HG02798 (cell line): ENCODE measurements at regions not wholly inside any gene's neighbourhood (a gene's known extent, or its start where the extent isn't known, plus 50 kb on each side); places are given as distances from the start of the nearest gene placed in this dataset.

Source experiments
- ATAC-seq: cut with Tn5 transposase; IDR thresholded peaks from one replicate; pipeline ENCODE4 v1.9.1; 2021; ENCODE audit warnings: mild to moderate bottlenecking; ENCODE audit not compliant: unreplicated experiment, poor library complexity

DNA sequence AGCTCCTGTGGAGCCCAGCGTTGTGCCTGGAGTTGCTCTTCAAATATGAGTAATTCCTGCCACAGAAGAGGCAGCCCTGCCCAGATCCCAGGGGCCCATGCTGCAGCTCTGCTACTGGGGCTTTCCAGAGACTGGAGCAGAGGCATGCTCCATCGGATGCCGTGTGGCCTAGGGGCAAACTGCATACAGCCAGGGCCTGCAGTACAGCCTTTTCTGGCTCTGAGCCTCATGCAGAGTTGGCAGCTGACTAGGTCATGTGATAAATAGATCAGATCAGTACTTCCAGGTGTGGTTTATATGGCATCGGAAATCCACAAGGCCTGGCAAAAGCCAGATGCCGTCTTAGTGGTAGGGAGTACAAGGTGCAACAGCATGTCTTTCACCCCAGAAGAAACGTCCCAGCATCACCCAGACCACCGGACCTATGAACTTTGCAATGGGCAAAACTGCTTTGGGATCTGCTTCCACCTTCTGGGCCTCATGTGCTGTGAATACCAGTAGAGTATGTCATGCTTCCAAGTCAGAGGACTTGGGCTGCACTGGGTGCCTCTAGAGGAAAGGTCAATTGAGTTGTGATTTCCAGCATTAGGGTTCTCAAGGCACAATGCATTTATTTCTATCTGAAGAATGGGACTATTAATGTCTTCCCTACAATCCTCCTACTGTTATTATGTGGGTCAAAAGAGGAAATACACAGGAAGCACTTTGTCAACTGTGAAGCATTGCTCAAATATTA is 250.7 kb upstream of the ZNF32 start:
- no peak for ATAC-seq

DNA sequence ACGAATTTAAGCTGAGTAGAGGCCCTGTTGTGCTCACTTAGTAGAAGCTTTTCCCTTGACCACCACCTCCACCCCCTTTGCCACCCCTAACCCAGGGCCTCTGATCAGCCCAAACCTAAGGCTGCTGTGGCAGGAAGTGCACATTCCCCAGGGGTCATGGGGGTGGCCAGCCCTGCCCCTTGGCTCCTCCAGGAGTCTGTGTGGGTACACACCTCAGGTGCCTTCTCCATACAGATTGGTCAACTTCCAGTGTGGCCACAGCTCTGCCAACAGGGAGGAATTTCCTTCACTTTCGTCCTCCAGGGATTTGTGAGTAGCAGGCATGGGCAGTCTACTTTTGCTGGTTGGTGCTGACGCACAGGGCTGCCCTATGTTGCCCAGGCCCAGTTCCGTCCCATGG is 249.9 kb upstream of the ZNF32 start:
- ATAC-seq = no peak

DNA sequence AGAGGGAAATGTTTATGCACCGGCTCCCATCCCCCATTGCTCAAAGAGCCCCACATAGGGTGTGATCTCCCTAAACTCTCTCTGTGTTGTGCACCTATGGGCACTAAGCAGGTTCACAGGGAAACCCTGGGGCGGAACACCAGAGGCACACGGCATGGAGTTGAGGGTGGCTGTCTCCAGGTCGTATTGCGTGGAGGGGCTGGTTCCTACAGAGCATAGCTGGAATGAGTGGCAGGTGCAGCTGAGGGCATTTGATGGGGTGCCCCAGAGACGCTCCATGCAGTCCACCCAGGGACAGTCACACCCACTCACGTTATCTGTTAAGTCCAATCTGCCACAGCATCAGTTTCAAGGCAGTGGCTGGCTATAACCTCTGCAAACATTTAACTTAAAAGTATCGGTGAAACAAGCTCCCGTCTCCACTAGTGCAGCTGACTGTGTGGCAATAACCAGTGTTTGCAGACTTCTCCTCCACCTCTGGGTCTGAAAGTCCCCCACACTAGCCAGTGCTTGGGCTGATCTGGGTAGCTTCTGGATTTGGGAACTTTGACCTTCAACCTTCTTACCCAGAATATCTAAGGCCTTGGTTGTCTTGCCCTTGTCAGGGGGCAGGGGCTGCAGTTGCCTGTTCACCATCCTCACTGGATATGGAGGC is 249.2 kb upstream of the ZNF32 start:
- ATAC-seq = no peak

DNA sequence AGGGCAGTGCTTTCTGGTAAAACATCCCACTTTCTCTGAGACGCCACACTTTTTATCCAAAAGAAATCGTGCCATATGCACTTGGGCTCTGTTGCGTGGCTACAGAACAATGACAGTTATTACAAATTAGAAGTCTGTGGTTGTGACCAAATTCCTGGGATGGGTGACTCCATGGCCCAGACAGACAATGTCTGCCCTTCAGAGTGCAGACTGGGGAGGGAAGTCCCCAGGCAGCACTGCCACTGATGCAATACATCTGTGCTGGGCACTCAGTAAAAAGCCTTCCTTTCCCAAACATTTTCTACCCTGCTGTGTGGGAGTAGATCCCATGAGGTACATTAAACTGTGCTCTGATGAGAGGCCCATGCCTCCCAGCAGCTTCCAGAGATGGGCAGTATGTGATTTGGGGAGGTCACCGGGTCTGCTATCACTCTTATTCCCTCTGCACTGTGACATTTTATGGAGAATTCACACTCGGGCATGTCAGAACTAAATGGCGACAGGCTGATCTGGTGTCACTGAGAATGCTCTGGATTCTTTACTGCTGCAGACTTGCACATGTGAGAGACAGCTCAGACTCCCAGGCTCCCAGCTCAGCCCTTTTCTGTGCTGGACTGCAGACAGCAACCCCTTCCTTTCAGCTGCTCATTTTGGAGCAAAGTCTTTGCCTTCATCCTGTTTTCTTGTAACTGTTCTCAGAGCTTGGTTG is 243.5 kb upstream of the ZNF32 start:
- no peak for ATAC-seq

DNA sequence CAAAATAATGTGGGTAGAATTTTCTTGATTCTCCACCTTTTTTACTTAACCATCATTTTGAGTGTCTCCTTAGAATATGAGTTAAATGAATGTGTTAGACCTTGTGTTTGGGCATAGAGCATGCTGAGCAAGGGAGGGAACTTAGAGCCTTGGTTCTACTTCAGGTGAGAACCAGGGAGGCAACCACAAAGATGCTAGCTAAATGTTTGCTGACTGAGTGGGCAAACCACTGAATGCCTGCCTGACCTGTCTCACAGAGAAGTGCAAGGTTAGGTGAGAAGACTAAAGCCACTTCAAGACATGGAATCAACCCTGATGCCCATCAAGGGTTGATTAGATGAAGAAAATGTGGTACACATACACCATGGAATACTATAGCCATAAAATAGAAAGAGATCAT is 242.6 kb upstream of the ZNF32 start:
- no peak for ATAC-seq

DNA sequence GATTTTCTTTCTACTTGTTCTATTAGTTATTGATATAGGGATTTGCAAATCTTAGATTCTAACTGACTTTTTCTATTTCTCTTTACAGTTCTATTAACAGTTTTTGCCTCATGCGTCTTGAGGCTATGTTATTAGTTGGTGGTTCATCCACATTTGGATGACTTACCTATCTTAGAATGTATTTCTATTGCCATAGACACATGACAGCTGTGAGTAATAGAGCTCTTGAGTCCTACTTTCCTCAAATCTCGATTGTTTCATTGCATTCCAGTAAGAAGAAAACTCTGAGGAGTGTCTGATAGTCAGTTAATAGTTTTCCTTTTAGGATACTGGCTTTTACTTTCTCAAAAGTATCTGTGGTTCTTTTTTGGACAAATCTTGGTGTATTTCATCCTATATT is 241.4 kb upstream of the ZNF32 start:
- ATAC-seq = no peak

DNA sequence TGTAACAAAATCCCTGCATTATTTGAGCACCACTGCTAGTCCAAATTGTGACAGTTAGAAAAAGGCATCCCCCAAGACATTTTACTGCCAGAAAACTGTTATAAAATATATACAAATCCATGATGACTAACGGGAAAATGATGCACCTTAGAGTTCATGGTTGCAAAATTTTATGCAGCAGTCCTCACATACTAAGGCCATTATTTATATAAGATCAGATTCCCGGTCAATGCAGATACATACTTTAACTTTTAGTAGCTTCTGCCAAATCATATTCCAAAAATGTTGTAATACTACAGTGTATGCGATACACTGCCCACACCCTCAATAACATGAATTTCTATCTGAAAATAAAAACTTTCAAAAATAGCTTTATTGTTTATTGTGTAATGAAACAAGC is 239.9 kb upstream of the ZNF32 start:
- no peak for ATAC-seq

DNA sequence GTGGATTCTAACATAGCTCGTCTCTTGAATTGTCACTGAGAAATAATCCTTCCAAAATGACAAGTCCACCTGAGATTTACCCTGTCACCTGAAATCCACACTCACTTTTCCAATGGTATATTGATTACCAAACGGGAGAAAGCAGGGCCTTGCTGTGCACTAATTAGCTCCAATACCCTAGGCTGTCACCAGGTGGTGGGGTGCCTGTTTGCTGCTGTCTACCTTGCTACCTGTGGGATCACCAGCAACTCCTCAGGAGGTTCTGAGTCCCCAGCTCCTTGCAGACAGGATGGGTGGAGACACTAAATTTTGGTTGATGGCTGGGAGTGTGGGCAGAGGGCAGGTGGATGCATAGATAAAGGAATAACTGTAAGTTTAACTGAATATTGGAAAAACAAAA is 237.2 kb upstream of the ZNF32 start:
- no peak for ATAC-seq

DNA sequence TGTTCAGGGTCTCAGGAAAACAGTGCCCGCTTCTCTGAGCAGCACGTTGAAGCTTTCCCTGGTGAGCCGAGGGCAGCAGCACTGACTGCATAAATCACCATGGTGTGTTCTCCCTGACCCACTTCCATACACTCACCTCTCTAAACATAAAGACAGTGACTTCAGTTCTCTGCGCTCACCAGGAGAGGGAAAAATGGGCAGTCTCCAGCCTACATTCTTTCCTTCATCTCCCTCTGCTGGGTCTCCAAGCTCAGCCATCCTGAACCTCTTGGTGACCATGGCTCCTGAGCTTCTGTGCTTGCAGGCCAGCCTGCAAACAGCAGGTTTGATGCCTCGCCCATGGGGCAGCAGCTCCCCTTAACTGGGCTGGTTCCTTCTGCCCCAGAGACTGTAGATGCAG is 236.6 kb upstream of the ZNF32 start:
- ATAC-seq = no peak

DNA sequence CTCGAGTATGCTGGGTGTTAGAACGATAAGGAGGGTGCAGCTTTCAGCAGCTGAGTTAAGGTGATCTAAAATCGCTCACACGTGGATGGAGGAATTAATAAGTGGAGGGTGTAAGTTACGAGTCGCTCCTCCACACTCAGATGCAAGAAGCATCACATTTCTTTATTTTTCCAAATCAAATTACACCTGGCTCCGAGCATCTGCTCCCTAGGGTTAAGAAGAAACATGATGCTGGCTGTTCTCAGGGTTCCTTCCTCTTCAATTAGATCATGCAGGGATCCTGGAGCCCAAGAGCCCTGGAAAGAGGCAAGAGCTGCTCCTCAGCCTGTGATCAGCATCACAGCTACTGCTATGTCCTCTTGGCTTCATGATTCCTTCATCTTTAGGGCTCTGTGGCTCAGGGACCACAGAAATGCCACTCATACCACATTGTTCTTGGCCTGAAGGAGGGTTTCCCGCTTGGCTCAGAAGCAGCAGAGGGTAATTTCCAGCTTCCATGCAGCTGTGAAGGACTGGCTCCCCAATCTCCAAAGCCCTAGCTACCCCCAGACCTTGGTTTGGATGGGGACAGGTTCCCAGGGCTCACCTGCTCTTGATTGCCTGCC is 235.9 kb upstream of the ZNF32 start:
- ATAC-seq = no peak

DNA sequence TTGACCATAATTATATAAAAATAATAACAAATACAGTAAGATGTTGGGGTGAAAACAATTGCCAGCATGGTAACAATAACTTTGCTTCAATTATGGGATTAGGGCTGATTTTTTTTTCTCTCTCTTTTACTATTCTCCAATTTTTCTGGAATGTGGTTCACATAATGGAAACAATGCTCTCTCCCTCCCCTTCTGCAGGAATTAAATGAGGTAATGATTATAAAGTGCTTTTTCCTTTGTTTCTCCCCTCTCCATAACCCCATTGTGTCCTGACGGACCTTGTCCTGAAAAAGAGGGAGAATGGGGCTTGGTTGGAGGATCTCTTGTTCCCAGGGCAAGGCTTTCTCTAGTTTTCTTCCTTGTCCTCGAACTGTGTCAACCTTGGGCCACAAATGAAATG is 234.0 kb upstream of the ZNF32 start:
- ATAC-seq = no peak

DNA sequence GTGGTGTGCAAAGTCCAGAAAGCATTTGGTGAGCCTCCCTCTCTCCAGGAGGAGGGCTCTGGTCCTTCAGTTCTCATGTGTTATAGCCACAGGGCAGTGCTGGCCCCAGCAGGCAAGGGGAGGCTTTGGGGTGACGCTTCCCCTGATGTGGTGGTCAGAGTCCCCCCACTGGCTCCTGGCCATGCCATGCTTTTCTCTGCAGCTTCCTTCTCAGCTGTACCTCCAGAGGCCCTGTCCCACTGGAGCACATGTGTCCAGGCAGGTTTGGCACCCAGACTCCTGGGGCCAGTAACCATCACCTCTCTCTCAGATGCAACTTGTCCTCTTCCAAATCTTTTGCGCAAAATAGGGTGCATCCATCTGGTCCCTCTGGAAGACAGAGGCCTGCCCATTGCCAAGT is 233.0 kb upstream of the ZNF32 start:
- no peak for ATAC-seq

DNA sequence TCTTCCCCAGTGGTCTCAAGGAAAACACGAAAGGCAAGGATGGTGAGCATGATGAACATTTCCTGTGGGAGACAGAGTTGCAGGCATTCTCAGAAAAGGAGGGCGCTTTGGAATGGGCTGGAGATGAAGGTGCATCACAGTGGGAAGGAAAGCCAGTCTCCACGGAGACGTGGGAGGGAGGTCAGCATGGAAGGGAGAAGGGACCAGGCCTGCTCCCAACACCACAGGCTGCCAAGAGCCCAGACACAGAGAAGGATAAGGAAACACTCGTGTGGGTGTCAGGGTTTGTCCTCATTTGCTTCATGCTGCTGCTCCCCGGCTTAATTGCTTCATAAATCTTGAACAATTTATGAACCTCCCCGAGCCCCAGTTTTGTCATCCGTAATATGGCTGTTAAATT is 231.5 kb upstream of the ZNF32 start:
- no peak for ATAC-seq

DNA sequence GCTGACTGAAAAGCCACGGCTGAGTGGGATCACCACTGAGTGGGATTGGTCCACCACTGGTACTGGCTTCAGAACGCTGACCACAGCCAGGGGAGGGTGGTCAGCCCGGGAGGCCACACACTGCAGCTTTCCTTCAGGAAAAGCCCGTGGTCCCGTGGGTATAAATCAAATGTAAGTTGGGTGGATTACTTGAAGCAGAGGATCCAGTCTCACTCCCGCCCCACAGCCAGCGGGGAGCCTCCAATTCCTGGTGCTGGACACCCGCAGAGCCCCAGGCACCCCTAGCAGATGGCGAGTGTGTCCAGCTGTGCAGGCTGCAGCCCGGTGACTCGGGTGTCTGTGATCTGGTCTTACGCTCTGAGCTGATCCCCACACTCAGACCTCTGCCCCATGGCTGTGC is 231.1 kb upstream of the ZNF32 start:
- ATAC-seq = no peak

DNA sequence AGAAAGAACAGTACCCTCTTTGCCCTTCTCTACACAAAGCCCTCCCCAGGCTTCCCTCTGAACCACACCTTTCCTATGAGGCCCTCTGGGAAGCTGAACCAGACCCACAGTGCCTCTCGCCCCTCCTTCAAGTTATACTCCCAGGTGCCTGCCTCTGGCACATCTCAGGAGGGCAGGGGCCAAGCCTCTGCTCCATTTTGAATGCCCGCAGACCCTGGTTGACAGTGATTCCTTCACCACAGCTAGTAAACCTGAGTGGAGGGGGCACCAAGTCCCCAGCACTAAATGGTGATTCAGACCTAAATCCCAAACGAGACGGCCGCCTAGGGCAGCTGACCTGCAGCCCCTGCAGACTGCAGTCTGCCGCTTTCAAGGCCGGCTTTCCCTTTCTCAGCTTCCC is 230.5 kb upstream of the ZNF32 start:
- ATAC-seq = no peak

DNA sequence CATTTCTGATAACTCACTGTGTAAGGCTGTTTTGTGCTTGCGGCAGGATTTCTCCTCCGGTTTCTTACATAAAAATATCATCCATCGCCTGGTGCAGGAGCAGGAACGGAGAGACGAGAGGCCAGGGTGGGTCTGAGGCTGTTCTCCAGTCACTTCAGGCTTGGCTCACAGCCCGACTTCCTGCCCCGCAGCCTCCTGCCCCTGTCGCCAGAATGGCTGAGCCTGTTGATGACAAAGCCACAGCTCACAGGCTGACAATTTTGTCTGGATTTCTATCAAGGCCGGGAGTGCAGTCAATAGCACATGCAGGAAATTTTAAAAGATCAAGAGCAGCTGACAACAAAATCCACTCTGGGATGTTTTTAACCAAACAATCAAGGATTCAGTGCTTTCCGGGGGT is 229.7 kb upstream of the ZNF32 start:
- no peak for ATAC-seq

DNA sequence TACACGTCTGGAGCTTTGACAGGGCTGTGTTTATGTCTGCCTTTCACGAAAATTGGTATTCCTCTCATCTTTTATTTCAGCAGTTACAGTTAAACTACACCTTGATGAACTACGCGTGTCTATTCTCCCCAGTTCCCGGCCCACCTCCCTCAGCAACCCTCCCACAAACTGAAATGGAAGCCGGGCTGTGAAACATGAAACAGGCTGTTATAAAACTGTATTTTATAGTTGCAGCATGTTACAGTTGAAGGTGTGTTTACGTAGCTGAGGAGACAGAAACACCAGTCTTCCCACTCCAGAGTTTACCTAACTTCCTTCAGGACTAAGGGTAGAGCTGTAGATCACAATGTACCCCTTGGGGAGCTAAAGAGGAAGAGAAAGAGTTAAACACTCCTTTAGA is 228.3 kb upstream of the ZNF32 start:
- no peak for ATAC-seq

DNA sequence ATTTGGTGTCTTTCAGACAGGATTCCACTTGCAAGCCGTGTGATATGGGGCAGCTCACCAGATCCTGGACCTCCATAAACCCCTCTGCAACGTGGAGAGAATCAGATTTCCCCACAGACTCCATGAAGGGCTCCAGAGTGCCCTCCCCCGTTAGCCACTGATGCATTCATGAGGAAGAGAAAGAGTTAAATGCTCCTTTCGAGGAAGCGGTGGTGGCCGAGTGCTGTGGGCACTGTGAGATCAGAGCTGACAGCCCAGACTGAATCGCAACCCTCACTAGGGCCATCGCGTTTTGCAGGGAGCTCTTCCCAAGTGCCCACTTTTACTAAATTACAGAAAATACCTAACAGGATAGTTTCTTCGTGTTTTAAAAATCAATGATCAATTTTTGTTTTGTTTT is 226.3 kb upstream of the ZNF32 start:
- ATAC-seq = no peak

DNA sequence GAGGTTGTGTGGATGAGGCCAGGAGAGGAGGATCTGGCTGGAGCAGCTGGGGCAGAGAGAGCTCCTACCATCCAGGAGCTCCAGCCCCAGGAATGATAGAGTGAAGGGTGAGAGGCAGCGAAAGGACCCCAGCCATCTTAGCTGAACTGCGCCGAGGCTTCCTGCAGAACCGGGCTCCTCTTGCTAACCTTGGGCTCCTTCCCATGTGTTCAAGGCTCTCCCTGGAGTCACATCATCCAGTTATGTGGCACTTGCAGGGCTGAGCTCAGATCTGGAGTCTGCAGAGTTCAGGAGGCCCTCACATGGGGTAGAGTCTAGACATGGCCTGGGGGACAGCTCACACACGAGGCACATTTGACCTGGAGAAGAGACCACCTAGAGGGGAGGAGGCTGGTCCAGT is 225.0 kb upstream of the ZNF32 start:
- no peak for ATAC-seq

DNA sequence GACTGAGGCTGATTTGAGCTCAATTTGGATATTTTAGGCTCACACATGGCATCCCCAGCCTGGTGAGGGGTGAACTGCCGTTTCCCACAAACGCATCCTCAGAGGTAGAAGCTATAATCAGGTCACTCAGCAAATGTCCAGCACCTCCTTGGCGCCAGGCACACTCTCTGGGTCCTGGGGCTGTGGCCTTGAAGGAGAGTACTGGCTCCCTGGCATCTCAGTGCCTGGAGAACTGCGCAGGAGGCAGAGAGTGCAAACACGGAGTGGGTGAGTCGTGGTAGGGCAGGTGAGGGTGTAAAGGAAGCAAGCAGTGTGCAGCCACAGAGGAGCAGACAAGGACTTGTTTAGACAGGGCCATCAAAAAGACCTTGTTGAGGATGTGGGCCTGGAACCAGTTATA is 224.0 kb upstream of the ZNF32 start:
- no peak for ATAC-seq

DNA sequence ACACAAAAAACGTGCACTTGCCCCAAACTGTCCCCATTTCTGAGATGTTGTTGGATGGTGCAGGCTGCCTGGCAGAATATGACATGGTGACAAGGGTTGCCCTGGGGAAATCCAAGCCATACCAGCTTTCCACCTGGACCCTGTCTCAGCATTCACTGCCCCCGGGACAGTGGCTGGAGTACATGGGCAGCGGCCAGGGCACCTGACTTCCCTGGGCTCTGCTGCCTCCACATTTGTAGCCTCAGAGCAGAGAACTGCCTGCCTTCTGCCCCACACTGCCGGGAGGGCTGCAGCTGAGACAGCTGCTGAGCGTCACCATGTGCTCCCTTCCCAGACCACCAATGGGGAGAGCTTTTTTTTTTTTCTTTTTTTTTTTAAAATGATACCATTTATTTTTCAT is 222.9 kb upstream of the ZNF32 start:
- ATAC-seq = no peak
